Suppressor macrophage treated with lipopolysaccharide for 1 hour (primary cell): ENCODE measurements at regions not wholly inside any gene's neighbourhood (a gene's known extent, or its start where the extent isn't known, plus 50 kb on each side); places are given as distances from the start of the nearest gene placed in this dataset.

ENCODE experiments used
- DNase-seq, 3 donors: peaks; one replicate each; pipeline ENCODE4 v3.0.0-alpha.2; 2020 to 2022

DNA sequence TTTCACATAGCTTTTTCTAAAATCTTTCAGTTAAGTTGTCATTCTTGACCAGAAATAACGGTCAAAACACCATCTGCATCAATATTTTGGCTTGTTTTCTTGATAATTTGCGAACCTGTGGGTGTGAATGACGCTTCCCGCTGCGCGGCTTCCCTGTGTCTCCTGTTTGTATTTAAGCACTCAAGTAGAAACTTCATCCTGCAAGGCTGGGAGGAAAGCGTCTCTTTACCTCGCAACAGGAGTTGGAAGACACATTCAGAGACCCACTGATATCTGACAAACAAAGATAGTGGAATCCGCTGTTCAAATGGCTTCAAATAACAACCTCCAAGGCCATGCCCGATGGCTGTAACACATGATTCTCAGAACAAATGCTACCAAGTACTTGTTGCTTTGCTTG is 704.9 kb downstream of the DCDC2C start:
- no peak for DNase-seq

DNA sequence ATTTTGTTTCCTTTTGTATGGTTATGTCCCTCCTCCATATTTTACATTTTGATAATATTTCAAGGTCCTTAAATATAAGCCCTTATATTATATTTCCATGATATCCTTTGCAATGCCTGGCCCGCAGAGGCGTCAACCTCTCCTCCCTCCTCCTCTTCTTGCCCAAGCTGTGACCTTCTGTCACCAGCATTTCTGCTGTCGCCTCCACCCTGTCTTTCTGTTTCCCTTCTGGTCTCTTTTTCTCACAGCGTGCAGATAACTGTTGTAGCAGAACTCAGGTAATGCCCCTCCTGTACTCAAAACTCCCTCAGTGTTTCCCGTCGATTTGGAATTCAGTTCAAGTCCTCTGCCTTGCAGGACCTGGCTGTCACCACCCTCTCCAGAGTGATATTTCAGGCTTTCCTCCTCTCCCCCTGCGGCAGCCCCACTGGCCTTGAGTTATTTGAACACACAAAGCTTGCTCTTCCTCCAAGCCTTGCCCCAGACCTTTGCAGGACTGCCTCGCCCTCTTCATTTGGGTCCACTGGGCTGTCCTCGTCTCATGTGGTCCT is 709.3 kb downstream of the DCDC2C start:
- no peak for DNase-seq

DNA sequence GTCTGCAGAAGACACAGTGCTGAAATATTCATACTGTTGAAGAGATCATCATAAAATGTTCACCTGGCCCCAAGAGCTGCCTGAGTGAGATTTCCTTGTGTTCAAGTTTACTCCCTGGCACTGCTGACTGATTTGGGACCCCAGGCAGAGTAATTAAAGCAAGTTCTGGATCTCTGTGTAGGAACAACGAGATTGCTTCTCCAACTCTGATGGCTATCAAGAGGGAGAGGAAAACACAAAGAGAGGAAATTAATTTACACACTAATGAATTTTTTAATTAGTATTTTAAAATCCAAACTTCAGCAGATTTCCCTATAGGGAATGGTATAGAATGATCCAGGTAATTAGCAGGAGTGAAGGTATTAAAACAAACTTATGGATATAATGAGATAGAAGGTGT is 711.8 kb downstream of the DCDC2C start:
- no peak for DNase-seq

DNA sequence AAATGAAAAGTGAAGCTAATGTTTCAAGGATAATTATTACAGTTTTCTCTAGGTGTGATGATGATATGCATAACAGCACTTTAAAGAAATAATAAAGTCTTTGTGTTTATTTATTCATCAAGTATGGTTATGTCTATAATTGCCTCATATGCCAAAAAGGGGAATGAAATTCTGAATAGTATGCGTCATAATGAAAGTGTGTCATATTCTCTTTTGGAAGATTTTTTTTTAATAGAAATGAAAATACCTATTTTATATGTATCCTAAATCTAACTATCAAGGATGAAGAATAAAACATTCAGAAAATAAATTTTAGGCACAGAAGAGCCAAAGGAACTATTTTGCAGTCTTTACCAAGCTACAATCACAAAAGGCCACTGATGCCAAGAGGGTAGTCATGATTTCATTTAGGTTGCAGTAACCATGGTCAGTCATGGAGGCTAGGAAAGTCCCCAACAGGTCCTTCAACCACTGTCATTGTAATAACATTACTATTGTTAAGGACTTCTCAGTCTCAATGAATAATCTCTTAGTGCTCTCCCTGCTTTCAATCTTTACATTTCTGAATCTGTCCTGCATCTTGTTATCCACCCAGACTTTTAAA is 712.5 kb downstream of the DCDC2C start:
- no peak for DNase-seq

DNA sequence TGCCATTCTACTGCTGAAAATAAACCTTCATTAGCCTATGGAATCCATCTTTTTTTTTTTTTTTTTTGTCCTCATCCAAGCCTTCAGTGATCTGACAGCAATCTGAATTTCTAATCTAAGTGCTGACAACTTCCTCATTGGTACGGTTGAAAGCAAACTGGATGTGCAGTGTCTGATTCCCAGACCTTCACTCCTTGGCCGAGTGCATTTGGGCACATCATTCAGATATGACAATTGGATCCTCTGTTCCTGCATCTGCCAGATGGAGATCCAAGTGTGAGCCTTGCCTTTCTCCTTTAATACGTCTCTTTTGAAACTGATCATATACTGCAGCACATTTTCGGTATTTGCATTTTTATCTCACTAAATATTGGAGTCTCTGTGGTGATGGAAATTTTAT is 713.1 kb downstream of the DCDC2C start:
- no peak for DNase-seq

DNA sequence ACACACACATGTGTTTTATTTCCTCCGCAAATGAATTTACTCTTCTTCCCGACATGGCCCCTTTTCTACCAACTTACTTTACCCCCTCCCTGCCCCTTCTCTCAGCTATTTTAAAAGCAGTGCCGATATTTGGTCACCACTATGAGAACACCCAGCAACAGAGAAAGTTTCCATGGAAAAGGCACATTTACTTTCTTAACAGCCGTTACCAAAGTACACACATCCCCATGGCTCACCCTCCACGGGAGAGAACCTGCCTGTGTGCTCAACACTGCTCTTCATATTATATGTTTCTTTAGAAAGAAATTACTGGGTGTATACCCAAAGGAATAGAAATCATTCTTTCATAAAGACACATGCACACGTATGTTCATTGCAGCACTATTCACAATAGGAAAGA is 714.4 kb downstream of the DCDC2C start:
- DNase-seq = no peak

DNA sequence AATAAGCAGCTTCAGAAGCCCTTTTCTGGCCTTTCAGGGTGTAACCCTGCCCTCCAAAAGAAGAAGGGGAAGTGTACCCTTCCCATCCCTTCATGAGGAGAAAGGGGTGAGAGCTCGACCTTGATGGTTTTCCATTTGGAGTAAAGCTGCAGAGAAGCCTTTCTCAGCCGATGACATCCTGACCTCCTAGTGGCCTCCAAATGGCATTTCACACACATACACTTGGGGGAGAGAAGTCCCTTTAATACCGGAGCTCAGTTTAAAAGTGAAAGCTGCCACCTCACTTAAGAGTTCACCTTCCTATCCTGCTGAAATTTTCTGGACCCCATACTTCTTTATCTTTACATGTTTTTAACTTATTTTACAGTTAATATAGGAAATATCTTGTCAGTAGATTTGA is 716.7 kb downstream of the DCDC2C start:
- no peak for DNase-seq

DNA sequence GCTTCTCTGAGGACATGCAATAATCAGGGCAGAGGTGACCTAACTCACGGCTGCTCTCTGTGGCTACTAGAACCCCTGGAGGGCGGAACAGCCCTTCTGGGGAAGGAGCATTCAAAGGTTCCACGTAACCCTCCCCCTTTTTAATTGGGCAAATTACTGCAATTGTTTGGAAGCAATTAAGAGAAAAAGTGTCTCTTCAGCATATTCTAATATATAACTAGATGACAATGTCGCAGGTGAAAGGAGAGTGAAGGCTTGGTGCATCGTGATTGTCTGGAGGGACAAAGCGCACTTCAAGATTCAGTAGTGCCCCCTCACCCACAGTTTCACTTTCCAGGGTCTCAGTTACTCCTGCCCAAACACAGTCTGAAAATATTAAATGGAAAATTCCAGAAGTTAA is 720.8 kb downstream of the DCDC2C start:
- DNase-seq = no peak

DNA sequence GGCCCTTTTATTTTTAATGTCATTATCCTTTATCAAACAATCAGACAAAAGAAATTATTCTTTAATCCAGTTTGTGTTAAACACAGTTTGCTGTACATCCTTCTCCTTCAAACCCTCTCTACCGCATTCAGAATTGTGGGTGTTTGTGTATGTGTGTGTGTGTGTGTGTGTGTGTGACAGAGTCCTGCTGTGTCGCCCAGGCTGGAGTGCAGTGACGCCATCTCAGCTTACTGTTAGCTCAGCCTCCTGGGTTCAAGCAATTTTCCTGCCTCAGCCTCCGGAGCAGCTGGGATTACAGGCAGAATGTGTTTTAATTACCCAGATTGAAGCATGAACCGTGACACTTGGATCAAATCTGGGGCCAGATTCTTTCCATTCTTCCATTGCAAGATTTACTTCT is 723.7 kb downstream of the DCDC2C start:
- DNase-seq = no peak

DNA sequence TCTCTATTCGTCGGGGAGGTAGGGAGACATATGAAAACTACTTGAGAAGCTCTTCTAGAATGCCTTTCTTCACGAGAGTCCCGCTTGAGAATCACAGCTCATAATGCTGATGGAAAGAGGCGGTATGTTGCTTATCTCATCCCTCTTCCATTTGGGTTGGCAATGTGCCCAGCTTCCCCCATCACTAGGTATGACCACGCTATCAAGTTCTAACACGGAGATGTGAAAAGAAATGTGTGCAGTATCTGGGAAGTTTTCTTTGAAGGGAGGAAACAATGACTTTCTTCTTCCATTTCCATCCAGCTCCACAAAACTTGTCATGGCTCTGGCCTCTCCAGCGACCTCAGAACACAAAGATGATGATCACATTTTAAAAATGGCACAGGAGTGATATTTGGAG is 742.4 kb downstream of the DCDC2C start:
- DNase-seq = no peak

DNA sequence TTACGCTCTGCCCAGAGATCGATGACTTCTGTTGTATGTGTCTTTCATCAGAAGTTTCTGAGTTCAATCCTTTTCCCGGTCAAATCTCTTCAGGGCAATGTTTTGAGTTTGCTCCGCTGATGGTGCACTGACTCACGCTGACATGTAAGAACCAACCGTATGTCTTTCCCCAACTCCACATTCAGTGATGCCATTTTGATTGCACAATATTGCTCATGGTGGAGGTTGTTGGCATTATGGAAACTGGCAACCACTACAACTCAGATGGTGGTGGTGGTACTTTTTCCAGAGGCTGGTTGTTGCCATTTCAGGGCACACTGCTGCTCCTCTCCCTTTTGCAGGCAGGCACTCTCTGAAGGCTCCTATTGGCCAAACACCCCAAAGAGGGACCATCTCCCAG is 751.5 kb downstream of the DCDC2C start:
- DNase-seq = no peak

DNA sequence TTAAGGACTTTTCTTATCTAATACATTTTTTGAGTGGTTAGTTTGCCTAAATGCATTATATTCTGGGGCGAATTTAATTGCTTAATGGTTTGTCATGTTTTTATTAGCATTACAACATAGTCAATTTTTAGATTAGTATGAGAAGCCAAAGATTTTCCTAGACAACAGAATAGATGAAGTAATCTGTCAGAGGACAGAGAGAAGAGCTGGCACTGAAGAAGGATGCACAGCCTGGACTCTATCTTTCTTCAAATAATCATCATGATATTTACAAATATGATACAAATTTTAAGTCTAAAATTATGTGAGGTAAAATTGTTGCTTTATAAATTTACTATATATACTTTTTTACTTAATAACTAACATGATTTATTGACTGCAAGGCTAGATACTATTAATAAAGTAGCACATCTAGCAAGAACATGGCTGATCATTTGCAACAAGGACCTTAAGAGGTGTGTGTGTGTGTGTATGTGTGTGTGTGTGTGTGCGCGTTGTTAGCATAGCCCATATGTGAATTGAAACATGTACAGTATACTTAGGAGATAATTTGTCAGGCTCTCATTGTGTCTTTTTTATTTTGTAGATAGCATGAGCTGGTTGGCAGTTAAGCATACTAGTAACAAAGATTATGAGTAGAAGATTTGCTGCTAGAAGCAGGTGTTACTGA is 752.2 kb downstream of the DCDC2C start:
- DNase-seq = no peak

DNA sequence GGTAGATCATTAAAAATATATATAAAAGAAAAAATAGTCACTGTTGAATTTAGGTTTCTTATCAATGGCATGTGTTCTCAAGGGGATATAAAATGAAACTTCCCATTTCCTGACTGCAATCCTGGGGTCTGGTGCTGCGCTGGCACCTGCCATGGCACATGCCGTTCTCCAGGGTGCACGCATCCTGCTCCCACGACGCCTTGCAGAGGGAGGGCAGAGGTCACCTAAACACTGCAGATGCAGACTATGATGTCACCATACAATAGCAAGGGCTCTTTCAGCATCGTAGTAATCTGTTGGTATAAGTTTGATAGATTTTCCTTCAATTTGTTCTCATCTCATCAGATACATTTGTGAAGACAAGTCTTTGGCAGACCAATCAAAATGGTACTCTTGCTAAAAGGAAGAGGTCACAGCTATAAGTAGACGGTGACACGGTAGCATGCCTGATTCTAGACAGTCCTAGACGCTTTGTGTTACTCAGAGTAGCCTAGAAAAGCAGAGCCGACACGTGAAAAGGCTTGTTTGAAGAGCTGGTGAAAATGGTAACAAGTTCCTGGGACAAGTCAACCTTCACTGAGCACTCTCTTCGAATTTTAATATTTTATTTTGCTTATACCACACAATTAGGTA is 761.4 kb downstream of the DCDC2C start:
- no peak for DNase-seq

DNA sequence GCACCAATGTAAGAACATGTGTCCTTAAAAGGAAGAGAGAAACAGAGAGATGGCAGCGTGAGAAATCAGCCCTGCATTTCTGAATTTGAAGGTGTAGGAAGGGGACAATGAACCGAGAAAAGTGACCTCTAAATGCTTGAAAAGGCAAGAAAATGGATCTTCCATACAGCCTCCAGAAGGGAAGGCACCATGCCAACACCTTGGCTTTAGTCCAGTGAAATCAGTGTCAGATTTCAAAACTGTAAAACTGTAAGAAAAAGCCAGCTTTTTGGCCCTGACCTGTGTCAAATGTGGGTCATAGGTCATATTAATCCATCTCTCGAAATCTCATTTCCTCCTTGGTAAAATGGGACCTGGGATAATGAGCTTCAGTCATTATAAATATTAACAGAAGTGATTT is 762.3 kb downstream of the DCDC2C start:
- DNase-seq = no peak

DNA sequence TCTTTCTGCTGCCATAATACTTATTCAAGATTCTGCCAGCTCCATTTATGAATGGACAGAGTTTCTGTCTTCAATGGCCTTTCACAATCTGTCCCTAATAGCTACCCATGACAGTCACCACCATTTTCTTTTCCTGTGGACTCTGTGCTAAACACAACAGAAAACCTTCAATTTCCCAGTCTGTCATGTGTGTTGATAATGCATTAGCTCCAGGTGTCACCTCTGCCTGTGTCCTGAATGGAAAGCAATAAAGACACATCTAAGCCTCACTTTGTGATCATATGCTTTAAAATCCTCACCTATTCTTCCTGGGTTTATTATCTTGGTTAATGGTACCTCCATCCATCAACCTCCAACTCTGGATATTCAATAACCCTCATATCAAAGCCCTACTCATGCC is 772.2 kb downstream of the DCDC2C start:
- DNase-seq = no peak

DNA sequence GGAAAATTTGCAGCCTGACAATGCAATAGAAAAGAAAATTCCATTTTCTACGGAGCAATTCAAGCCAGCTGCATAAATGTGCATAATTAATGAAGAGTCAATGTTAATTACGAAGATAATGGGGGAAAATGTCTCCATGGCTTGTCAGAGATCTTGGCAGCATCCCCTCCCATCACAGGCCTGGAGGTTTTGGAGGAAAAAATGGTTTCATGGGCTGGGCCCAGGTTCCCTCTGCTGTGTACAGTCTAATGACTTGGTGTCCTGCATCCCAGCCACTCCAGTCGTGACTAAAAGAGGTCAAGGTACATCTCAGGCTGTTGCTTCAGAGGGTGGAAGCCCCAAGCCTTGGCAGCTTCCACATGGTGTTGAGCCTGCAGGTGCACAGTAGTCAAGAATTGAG is 779.7 kb downstream of the DCDC2C start:
- DNase-seq = no peak

DNA sequence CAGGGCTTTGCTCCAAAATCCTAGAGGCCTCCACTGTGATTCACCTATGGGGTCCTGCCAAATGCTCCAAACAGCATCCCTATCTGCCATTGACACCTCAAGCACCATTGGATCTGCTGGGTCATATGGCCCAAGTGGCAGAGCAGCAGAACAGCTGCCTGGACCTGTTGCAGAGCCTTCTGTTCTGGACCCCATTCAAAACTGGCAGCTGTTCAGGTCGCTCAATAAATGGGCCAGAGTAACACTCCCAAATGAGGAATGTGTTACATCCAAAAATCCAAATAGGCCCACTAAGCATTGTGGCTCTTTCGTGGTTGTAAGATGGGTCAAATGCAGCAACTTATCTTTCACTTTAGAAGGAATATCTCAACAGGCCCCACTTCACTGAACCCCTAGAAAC is 783.6 kb downstream of the DCDC2C start:
- no peak for DNase-seq

DNA sequence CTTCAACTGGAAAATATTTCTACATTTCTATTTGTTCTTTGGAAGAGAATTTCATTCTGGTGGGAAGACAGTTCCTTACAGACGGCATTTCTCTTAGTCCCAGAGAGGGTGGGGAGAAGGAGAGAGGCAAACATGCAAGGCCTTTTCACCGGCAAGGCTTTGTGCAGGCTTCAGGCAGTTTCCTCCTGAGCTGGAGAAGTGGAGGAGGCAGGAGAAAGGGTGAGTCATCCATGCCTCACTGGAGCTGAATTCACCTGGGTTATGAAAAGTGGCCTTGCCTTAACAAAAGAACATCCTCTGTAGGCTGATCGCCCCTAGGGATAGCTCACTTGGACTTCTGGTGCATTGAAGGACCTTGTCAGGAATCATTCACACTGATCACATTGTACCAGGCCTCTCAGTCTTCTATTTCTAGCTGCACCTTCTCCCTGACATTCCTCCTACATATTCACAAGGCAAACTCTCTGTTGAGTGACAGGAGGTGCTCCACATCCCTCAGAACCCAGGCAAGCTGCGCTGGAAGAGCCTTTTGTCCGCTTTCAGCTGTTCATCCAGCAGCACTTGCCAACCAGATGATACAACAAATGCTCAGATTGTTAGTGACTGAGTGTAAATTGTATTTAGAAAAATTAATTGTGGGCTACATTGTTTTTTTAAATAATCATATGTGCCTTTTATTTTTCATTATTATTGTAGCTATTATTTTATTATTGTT is 796.1 kb downstream of the DCDC2C start:
- DNase-seq = no peak

DNA sequence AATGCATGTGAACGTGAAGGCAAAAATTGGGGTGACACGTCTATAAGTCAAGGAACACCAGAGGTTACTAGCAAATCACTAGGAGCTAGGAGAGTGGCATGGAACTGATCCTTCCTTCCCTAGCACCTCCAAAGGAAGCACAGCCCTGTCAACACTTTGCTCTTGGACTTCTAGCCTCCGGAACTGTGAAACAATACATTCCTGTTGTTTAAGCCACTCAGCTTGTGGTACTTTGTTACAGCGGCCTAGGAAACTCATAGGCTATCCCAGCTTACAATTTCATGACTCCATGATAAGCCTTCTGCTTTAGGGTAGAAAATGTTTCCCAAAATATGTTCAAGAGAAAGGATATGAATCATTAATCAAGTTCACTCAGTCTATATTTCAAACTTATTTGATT is 798.1 kb downstream of the DCDC2C start:
- DNase-seq = no peak

DNA sequence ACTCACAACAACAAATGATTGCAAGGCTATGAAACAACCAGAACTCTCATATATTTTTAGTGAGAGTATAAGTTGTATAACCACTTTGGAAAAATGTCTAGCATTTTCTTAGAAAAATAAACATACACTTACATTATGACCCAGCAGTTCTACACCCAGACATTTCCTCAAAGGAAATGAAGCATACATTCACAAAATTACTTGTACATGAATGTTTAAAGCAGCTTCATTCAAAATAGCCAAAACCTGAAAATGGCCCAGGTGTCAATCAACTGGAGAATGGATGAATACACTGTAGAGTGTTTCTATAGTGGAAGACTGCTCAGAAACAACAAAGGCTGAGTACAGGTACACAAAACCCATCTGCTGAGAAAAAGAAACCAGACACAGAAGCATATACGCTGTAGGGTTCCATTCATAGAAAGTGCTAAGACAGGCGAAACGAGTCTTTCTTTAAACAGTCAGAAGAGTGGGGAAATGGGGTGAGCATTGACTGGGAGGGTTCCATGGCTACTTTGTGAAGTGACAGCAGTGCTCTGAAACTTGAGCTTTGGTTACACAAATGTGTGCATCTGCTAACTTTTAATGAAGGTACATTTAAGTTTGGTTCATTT is 799.0 kb downstream of the DCDC2C start:
- no peak for DNase-seq

DNA sequence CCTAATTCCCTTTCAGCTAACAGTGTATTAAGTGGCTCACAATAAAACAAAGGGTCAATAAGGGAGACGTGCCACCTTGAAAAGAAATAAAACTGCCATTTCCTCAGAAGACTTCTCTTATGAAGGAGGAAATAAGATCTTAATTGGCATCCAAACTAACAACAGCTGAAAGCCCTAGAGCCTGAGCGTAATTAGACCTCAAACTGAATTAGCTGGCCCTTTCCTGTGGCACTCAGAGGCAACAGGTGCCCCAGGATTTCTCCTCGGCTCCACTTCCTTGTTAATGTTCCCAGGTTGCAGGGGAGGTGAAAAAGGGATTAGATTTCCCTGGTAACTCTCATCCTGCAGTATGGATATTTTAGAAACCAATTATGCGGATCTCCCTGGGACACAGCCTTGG is 804.3 kb downstream of the DCDC2C start:
- no peak for DNase-seq

DNA sequence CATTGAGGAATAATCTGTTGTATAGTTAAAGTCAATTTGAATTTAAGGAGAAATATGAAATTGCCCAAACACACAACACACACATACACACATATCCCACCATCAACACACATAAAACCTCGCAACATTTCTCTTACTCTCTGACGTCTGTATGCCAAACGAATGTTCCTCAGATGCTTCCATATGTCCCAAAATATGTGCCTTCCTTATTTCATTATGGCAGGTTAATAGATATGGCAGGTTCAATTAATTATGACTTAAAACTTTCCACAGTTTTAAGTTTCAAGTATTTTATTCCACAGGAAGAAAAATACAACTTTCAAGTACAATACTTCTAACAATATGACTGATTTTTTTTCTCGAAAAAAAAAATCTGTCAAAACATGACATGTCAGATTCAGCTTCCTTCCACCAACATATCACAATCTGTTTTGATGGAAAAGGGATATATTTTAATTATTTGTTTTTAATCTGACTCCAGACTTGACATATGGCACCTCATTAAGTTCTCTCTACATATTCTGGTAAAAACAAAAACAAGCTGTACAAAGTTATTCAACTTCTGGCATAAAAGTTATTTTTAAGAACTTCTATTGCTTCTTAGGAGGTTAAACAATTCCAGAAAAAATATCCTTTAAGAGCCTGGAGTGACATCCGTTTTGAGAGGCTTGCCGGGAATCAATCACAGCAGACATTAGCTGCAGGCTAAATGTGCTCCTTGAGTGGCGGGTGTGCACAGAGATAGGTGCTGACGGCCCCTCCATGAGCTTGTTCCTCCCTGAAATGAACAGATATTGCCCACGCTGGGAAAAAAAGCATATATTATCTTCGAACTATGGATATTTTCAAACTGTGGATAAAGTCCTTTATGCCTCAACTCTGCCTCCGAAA is 812.7 kb downstream of the DCDC2C start:
- no peak for DNase-seq
